IMR-90 (cell line): ENCODE measurements at regions not wholly inside any gene's neighbourhood (a gene's known extent, or its start where the extent isn't known, plus 50 kb on each side); places are given as distances from the start of the nearest gene placed in this dataset.

Experiments
- ATAC-seq: fragments of 200-7000 bp; cut with Tn5 transposase; 2 replicates; pipeline ENCODE4 v1.9.1; 2020; ENCODE audit warnings: low read depth, mild to moderate bottlenecking, moderate library complexity
- BruUV-seq: library from RNA; stranded (reverse); fragments of 400-500 nt; replicated peaks from 2 replicates; lab custom pipeline; 2021; lab: Mats Ljungman, UMichigan
- CTCF ChIA-PET: fragments of 300-600 bp; formaldehyde crosslinking; extraction: SDS; loops from one replicate; lab custom pipeline; 2021; ENCODE audit warnings: antibody characterized with exemption; lab: Yijun Ruan, JAX
- POLR2A ChIA-PET: fragments of 300-600 bp; sonication (Branson Sonifier 250); formaldehyde crosslinking; loops from one replicate; lab custom pipeline; 2022; ENCODE audit warnings: antibody characterized with exemption; ENCODE audit not compliant: unreplicated experiment; lab: Charles Lee
- DNase-seq: peaks from one replicate; pipeline ENCODE4 v3.0.0; 2013
- H2AFZ ChIP-seq: replicated peaks from 2 replicates; pipeline ENCODE3; 2013; ENCODE audit warnings: low read length, mild to moderate bottlenecking; ENCODE audit not compliant: poor library complexity
- H2AK5ac ChIP-seq: 2 replicates; pipeline ENCODE4 v1.6.1; 2013; ENCODE audit warnings: low read depth, low read length, inconsistent platforms
- H2AK9ac ChIP-seq: replicated peaks from 2 replicates; pipeline ENCODE3; 2013; ENCODE audit warnings: mild to moderate bottlenecking, low read depth, low read length, moderate library complexity; ENCODE audit not compliant: poor library complexity
- H2BK120ac ChIP-seq: 2 replicates; pipeline ENCODE4 v1.6.1; 2013; ENCODE audit warnings: low read depth, low read length, inconsistent platforms
- H2BK15ac ChIP-seq: 3 replicates; pipeline ENCODE4 v1.6.1; 2013; ENCODE audit warnings: low read depth, low read length, inconsistent platforms
- H2BK20ac ChIP-seq: 2 replicates; pipeline ENCODE4 v1.6.1; 2013; ENCODE audit warnings: low read depth, mild to moderate bottlenecking, inconsistent platforms, low read length, moderate library complexity
- H2BK5ac ChIP-seq: 2 replicates; pipeline ENCODE4 v1.6.1; 2013; ENCODE audit warnings: mild to moderate bottlenecking, low read depth, low read length, inconsistent platforms; ENCODE audit not compliant: poor library complexity, severe bottlenecking
- H3K14ac ChIP-seq: replicated peaks from 2 replicates; pipeline ENCODE4 v1.6.1; 2013; ENCODE audit warnings: low read depth, low read length, inconsistent platforms
- H3K18ac ChIP-seq: 2 replicates; pipeline ENCODE4 v1.6.1; 2013; ENCODE audit warnings: low read depth, low read length, control low read depth
- H3K23ac ChIP-seq: 2 replicates; pipeline ENCODE4 v1.6.1; 2013; ENCODE audit warnings: low read depth, low read length, inconsistent platforms
- H3K27ac ChIP-seq: 2 replicates; pipeline ENCODE4 v1.5.1; 2013; ENCODE audit warnings: mild to moderate bottlenecking, control low read depth, low read length; ENCODE audit not compliant: insufficient read depth
- H3K27me3 ChIP-seq: 2 replicates; pipeline ENCODE4 v1.6.1; 2013; ENCODE audit warnings: low read length; ENCODE audit not compliant: control insufficient read depth, insufficient read depth
- H3K36me3 ChIP-seq: 2 replicates; pipeline ENCODE4 v1.6.1; 2013; ENCODE audit warnings: low read length, mixed read lengths; ENCODE audit not compliant: control insufficient read depth, insufficient read depth
- H3K4ac ChIP-seq: 2 replicates; pipeline ENCODE4 v1.6.1; 2013; ENCODE audit warnings: low read depth, low read length, inconsistent platforms
- H3K4me1 ChIP-seq: 2 replicates; pipeline ENCODE4 v1.6.1; 2013; ENCODE audit warnings: low read length, mixed read lengths; ENCODE audit not compliant: control insufficient read depth, insufficient read depth
- H3K4me2 ChIP-seq: 2 replicates; pipeline ENCODE4 v1.6.1; 2013; ENCODE audit warnings: low read depth, mild to moderate bottlenecking, control low read depth, low read length, moderate library complexity
- H3K4me3 ChIP-seq: 2 replicates; pipeline ENCODE4 v1.5.1; 2013; ENCODE audit warnings: low read depth, mild to moderate bottlenecking, control low read depth, low read length, moderate library complexity; ENCODE audit not compliant: insufficient read depth
- H3K56ac ChIP-seq: 2 replicates; pipeline ENCODE4 v1.6.1; 2013; ENCODE audit warnings: low read length, inconsistent platforms; ENCODE audit not compliant: insufficient read depth; ENCODE audit errors: extremely low read depth
- H3K79me1 ChIP-seq, 2 experiments: 2 replicates each; pipeline ENCODE4 v1.6.1; 2013; ENCODE audit warnings: low read length in 2 of 2, inconsistent platforms in 1 of 2, low read depth in 1 of 2
- H3K9ac ChIP-seq: 2 replicates; pipeline ENCODE4 v1.6.1; 2013; ENCODE audit warnings: low read depth, low read length, control low read depth
- H3K9me1 ChIP-seq: 2 replicates; pipeline ENCODE4 v1.6.1; 2013; ENCODE audit warnings: low read length, inconsistent platforms; ENCODE audit not compliant: insufficient read depth
- H3K9me3 ChIP-seq: 2 replicates; pipeline ENCODE4 v1.6.1; 2013; ENCODE audit warnings: low read length; ENCODE audit not compliant: control insufficient read depth, insufficient read depth
- H4K20me1 ChIP-seq: 2 replicates; pipeline ENCODE4 v1.6.1; 2013; ENCODE audit warnings: low read length, inconsistent platforms; ENCODE audit not compliant: insufficient read depth
- H4K5ac ChIP-seq: 2 replicates; pipeline ENCODE4 v1.6.1; 2013; ENCODE audit warnings: mild to moderate bottlenecking, low read depth, low read length, control low read depth
- H4K8ac ChIP-seq, 2 experiments: 2 replicates each; pipeline ENCODE4 v1.6.1; 2013; ENCODE audit warnings: low read depth in 2 of 2, low read length in 2 of 2, control low read depth in 1 of 2, inconsistent platforms in 1 of 2
- H4K91ac ChIP-seq: 2 replicates; pipeline ENCODE4 v1.6.1; 2013; ENCODE audit warnings: low read depth, low read length, inconsistent platforms; ENCODE audit not compliant: insufficient read depth
- BHLHE40 ChIP-seq: fragments of 150-350 bp; IDR thresholded peaks from 2 replicates; pipeline ENCODE4 v1.6.1; 2016; ENCODE audit warnings: mild to moderate bottlenecking, low read depth, low read length
- CEBPB ChIP-seq: IDR thresholded peaks from 2 replicates; pipeline ENCODE4 v1.6.1; 2012; ENCODE audit warnings: low read depth, low read length, improper control_type of control experiment
- CHD1 ChIP-seq: IDR thresholded peaks from 2 replicates; pipeline ENCODE4 v1.6.1; 2012; ENCODE audit warnings: low read depth, low read length, improper control_type of control experiment
- ELK1 ChIP-seq: fragments of 150-350 bp; IDR thresholded peaks from 2 replicates; pipeline ENCODE4 v1.6.1; 2016; ENCODE audit warnings: low read depth, mild to moderate bottlenecking, low read length, moderate library complexity, borderline replicate concordance
- FOS ChIP-seq: fragments of 150-350 bp; IDR thresholded peaks from 2 replicates; pipeline ENCODE4 v1.6.1; 2016; ENCODE audit warnings: low read depth, low read length
- MAFK ChIP-seq: IDR thresholded peaks from 2 replicates; pipeline ENCODE4 v1.6.1; 2012; ENCODE audit warnings: low read depth, low read length, improper control_type of control experiment
- MAZ ChIP-seq: IDR thresholded peaks from 2 replicates; pipeline ENCODE4 v1.6.1; 2012; ENCODE audit warnings: low read depth, mild to moderate bottlenecking, low read length, improper control_type of control experiment, moderate library complexity, borderline replicate concordance
- MXI1 ChIP-seq: IDR thresholded peaks from 2 replicates; pipeline ENCODE4 v1.6.1; 2012; ENCODE audit warnings: low read depth, mild to moderate bottlenecking, low read length, moderate library complexity, borderline replicate concordance
- NFE2L2 ChIP-seq: fragments of 150-350 bp; IDR thresholded peaks from 2 replicates; pipeline ENCODE4 v1.6.1; 2016; ENCODE audit warnings: low read depth, mild to moderate bottlenecking, low read length
- POLR2A ChIP-seq: IDR thresholded peaks from 2 replicates; pipeline ENCODE4 v1.6.1; 2012; ENCODE audit warnings: mild to moderate bottlenecking, low read depth, low read length
- RAD21 ChIP-seq: IDR thresholded peaks from 2 replicates; pipeline ENCODE4 v1.6.1; 2012; ENCODE audit warnings: low read length, improper control_type of control experiment
- RCOR1 ChIP-seq: IDR thresholded peaks from 2 replicates; pipeline ENCODE4 v1.6.1; 2012; ENCODE audit warnings: mild to moderate bottlenecking, low read length, improper control_type of control experiment; ENCODE audit not compliant: insufficient replicate concordance
- RFX5 ChIP-seq: IDR thresholded peaks from 2 replicates; pipeline ENCODE4 v1.8.0; 2012; ENCODE audit warnings: low read depth, mild to moderate bottlenecking, low read length, moderate library complexity
- SMC3 ChIP-seq: fragments of 150-350 bp; IDR thresholded peaks from 2 replicates; pipeline ENCODE4 v1.6.1; 2016; ENCODE audit warnings: low read depth, mild to moderate bottlenecking, antibody characterized with exemption, low read length, moderate library complexity
- USF2 ChIP-seq: fragments of 150-350 bp; IDR thresholded peaks from 2 replicates; pipeline ENCODE4 v1.6.1; 2017; ENCODE audit warnings: mild to moderate bottlenecking, antibody characterized with exemption, low read length, low read depth
- WGBS, 2 experiments: methylation state at CpG; one replicate each; pipeline versions ENCODE4 v1.1.5 to v1.1.7; 2013; ENCODE audit warnings: missing lambda C conversion rate in 2 of 2; ENCODE audit not compliant: insufficient read length in 1 of 2; ENCODE audit errors: extremely low coverage in 2 of 2; 5-methylcytosine and 5-hydroxymethylcytosine counted together
- dilution Hi-C: fragments of 300-500 bp; cut with HindIII; formaldehyde crosslinking; loops from one replicate; pipeline ENCODE4 v1.14.3; 2018; ENCODE audit warnings: low sequenced_read_pairs; ENCODE audit not compliant: unreplicated experiment
- in situ Hi-C: fragments of 300-500 bp; cut with MboI; formaldehyde crosslinking; loops from 3 replicates; pipeline ENCODE4 v1.14.3; 2019; ENCODE audit warnings: low sequenced_read_pairs, inconsistent platforms, mixed read lengths
- intact Hi-C: fragments of 100-400 bp; cut with micrococcal nuclease; formaldehyde crosslinking; loops from 2 replicates; pipeline ENCODE4 v1.10.0; 2022
- TF ChIP-seq, protein P1 (sequence below): conservative IDR thresholded peaks from 2 replicates; pipeline ENCODE4 v1.5.1; 2012; ENCODE audit warnings: mild to moderate bottlenecking, low read depth, low read length, improper control_type of control experiment

- Histone ChIP-seq H4K8ac (no peak overlapping the region), H2AFZ (no peak overlapping the region), H2BK20ac (no peak overlapping the region), H3K56ac (no peak overlapping the region), H3K9me3 (no peaks in the 10 kb centered on the region), H2AK9ac (no peak overlapping the region), H3K4ac (no peak overlapping the region), H3K36me3 (no peaks in the 10 kb centered on the region), H3K4me1 (no peaks in the 10 kb centered on the region), H2AK5ac (no peak overlapping the region), H2BK120ac (no peak overlapping the region), H3K4me3 (no peak overlapping the region), H3K9me1 (no peaks in the 10 kb centered on the region), H4K20me1 (no peaks in the 10 kb centered on the region), H3K4me2 (no peak overlapping the region), H4K91ac (no peak overlapping the region), H3K27me3 (no peaks in the 10 kb centered on the region), H2BK15ac (no peak overlapping the region), H4K5ac (no peak overlapping the region), H3K27ac (no peak overlapping the region), H2BK5ac (no peak overlapping the region), H3K23ac (no peak overlapping the region), H3K79me1 (no peaks in the 10 kb centered on the region), H3K18ac (no peak overlapping the region), H3K14ac (no peak overlapping the region), H3K9ac (no peak overlapping the region)
- WGBS, 2 experiments, result no CpG with 5 or more reads among the region's 2 CpGs
- intact Hi-C loops, result no loop called here
- ChIA-PET CTCF (interaction anchor here (0.8 kb wide), 1 partner anchor 9 kb away, joined by 3 read pairs; no protein-coding TSS in a partner anchor), POLR2A (no interaction called here)
- in situ Hi-C loops, result no loop called here
- TF ChIP-seq FOS (no peak), ELK1 (no peak), MAZ (no peak), CEBPB (no peak), BHLHE40 (no peak), POLR2A (no peak), MAFK (no peak), MXI1 (no peak), SMC3 (no peak), CHD1 (no peak), RFX5 (no peak), NFE2L2 (no peak), USF2 (no peak), RCOR1 (no peak), RAD21 (no peak)
- TF ChIP-seq, protein P1, sequence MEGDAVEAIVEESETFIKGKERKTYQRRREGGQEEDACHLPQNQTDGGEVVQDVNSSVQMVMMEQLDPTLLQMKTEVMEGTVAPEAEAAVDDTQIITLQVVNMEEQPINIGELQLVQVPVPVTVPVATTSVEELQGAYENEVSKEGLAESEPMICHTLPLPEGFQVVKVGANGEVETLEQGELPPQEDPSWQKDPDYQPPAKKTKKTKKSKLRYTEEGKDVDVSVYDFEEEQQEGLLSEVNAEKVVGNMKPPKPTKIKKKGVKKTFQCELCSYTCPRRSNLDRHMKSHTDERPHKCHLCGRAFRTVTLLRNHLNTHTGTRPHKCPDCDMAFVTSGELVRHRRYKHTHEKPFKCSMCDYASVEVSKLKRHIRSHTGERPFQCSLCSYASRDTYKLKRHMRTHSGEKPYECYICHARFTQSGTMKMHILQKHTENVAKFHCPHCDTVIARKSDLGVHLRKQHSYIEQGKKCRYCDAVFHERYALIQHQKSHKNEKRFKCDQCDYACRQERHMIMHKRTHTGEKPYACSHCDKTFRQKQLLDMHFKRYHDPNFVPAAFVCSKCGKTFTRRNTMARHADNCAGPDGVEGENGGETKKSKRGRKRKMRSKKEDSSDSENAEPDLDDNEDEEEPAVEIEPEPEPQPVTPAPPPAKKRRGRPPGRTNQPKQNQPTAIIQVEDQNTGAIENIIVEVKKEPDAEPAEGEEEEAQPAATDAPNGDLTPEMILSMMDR, result no peak
- BruUV-seq, result no TSS peak
- dilution Hi-C loops, result no loop called here
- ATAC-seq (no peak), DNase-seq (no peak)
These were observed 190.8 kb upstream of the SLC8A1 start for GRCh38 chr2:40642726-40643125.
